Naive thymus-derived CD4-positive, alpha-beta T cell (primary cell): ENCODE measurements at regions not wholly inside any gene's neighbourhood (a gene's known extent, or its start where the extent isn't known, plus 50 kb on each side); places are given as distances from the start of the nearest gene placed in this dataset.
A peak's percentile ranks its signal among the peaks of the same experiment; 100 is the strongest.

Experiments used
- ATAC-seq: fragments of 150-1000 bp; cut with Tn5 transposase; 2 replicates; pipeline ENCODE4 v1.10.0; 2021; ENCODE audit warnings: mild to moderate bottlenecking, moderate library complexity
- CTCF ChIA-PET: fragments of 350-600 bp; sonication (Branson Sonifier 250); formaldehyde crosslinking; loops from one replicate; lab custom pipeline; 2021; ENCODE audit warnings: antibody characterized with exemption; lab: Charles Lee
- POLR2A ChIA-PET: fragments of 350-600 bp; sonication (Branson Sonifier 250); formaldehyde crosslinking; loops from one replicate; lab custom pipeline; 2021; ENCODE audit warnings: antibody characterized with exemption, inconsistent platforms; lab: Charles Lee
- DNase-seq, 9 donors: peaks; one replicate each; pipeline versions ENCODE4 v3.0.0 to v3.0.0-alpha.2; 2020 to 2022; ENCODE audit warnings: mixed read lengths in 1 of 9
- H3K27ac ChIP-seq: one replicate; pipeline ENCODE4 v1.7.0; 2013; ENCODE audit warnings: mild to moderate bottlenecking, low read depth, low read length, moderate library complexity
- H3K27me3 ChIP-seq, 2 donors: one replicate each; pipeline ENCODE4 v1.7.0; 2013; ENCODE audit warnings: low read length in 2 of 2, mild to moderate bottlenecking in 2 of 2, moderate library complexity in 2 of 2; ENCODE audit not compliant: control insufficient read depth in 2 of 2, insufficient read depth in 2 of 2
- H3K36me3 ChIP-seq, 3 experiments: 1 replicate in 2 of 3; 2 replicates in 1 of 3; pipeline ENCODE4 v1.7.0; 2013; ENCODE audit warnings: low read length in 3 of 3, mild to moderate bottlenecking in 3 of 3, moderate library complexity in 1 of 3; ENCODE audit not compliant: insufficient read depth in 3 of 3, control insufficient read depth in 2 of 3
- H3K4me1 ChIP-seq, 2 donors: one replicate each; pipeline ENCODE4 v1.7.0; 2013; ENCODE audit warnings: low read length in 2 of 2, mild to moderate bottlenecking in 2 of 2, moderate library complexity in 1 of 2; ENCODE audit not compliant: control insufficient read depth in 2 of 2, insufficient read depth in 2 of 2
- H3K4me3 ChIP-seq: 2 replicates; pipeline ENCODE4 v1.7.0; 2013; ENCODE audit warnings: mild to moderate bottlenecking, low read length
- H3K9me3 ChIP-seq, 3 experiments: 1 replicate in 2 of 3; 2 replicates in 1 of 3; pipeline ENCODE4 v1.7.0; 2013; ENCODE audit warnings: low read length in 3 of 3; ENCODE audit not compliant: control insufficient read depth in 2 of 3
- H3K27ac Mint-ChIP-seq, 9 donors: one replicate each; pipeline ENCODE4 v1.8.0; 2020 to 2022; ENCODE audit warnings: mixed read lengths in 9 of 9, mild to moderate bottlenecking in 8 of 9, moderate library complexity in 5 of 9, inconsistent platforms in 2 of 9
- H3K27me3 Mint-ChIP-seq, 5 donors: one replicate each; pipeline ENCODE4 v1.8.0; 2021 to 2022; ENCODE audit warnings: mixed read lengths in 5 of 5, mild to moderate bottlenecking in 1 of 5
- H3K36me3 Mint-ChIP-seq, 5 donors: one replicate each; pipeline ENCODE4 v1.8.0; 2020 to 2022; ENCODE audit warnings: mixed read lengths in 5 of 5, mild to moderate bottlenecking in 3 of 5, inconsistent platforms in 1 of 5
- H3K4me1 Mint-ChIP-seq, 7 donors: one replicate each; pipeline ENCODE4 v1.8.0; 2020 to 2022; ENCODE audit warnings: mixed read lengths in 7 of 7, mild to moderate bottlenecking in 3 of 7, inconsistent platforms in 1 of 7
- H3K4me3 Mint-ChIP-seq, 10 donors: one replicate each; pipeline ENCODE4 v1.8.0; 2020 to 2022; ENCODE audit warnings: mild to moderate bottlenecking in 10 of 10, mixed read lengths in 10 of 10, moderate library complexity in 6 of 10, inconsistent platforms in 2 of 10
- H3K9me3 Mint-ChIP-seq, 11 donors: one replicate each; pipeline ENCODE4 v1.8.0; 2020 to 2022; ENCODE audit warnings: mixed read lengths in 11 of 11, mild to moderate bottlenecking in 4 of 11, inconsistent platforms in 1 of 11, moderate library complexity in 1 of 11
- intact Hi-C, 2 donors: fragments of 100-400 bp; cut with micrococcal nuclease; formaldehyde crosslinking; loops; one replicate each; pipeline ENCODE4 v1.15.1; 2023

DNA sequence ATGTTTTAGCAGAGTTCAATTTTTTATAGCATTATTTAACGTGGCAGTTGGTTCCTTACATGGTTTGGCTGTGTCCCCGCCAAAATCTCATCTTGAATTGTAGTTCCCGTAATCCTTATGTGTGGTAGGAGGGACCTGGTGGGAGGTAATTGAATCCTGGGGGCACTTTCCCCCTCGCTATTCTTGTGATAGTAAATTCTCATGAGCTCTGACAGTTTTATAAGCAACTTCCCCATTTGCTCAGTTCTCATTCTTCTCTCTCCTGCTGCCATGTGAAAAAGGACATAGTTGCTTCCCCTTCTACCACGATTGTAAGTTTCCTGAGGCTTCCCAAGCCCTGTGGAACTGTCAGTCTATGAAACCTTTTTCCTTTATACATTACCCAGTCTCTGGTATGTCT is 329.5 kb downstream of the GRIA2 start:
- H3K27ac Mint-ChIP-seq: no peak overlapping the region
- Histone ChIP-seq H3K36me3 (no peaks in the 10 kb centered on the region), H3K27me3 (no peaks in the 10 kb centered on the region), H3K4me3 (no peak overlapping the region), H3K27ac (no peak overlapping the region), H3K4me1 (no peaks in the 10 kb centered on the region), H3K9me3 (no peaks in the 10 kb centered on the region)
- no peaks in the 10 kb centered on the region for H3K36me3 Mint-ChIP-seq
- peaks cover 0 to 20% (median 3%) of the 10 kb centered on the region in 11 donors for H3K9me3 Mint-ChIP-seq
- DNase-seq (no peak), ATAC-seq (no peak)
- H3K4me1 Mint-ChIP-seq: no peaks in the 10 kb centered on the region
- H3K27me3 Mint-ChIP-seq: no peaks in the 10 kb centered on the region
- intact Hi-C loops: no loop called here
- no peak overlapping the region for H3K4me3 Mint-ChIP-seq
- ChIA-PET POLR2A (no interaction called here), CTCF (no interaction called here)

DNA sequence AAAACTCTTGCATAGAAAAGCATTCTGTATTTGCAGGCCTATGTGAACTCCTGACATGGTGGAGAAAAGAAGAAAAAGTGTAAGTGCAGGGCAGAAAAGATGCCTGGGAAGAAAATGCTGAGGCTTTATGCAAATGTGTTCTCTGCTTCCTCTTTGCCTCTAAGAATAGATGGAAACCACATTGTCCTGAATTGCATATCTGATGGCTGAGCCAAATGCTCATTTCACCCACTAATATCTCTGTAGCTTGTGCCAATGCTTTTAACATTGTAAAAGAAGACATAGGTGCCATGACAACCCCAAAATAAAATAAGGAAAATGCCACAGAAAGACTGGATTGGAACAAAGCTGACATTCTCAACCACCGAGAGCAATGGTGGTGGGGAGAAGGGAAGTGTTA is 307.4 kb downstream of the GRIA2 start:
- no peak for DNase-seq
- ATAC-seq: no peak
- Histone ChIP-seq H3K27ac (no peak overlapping the region), H3K9me3 (peaks cover 0 to 18% (median 0%) of the 10 kb centered on the region in 3 experiments), H3K27me3 (no peaks in the 10 kb centered on the region), H3K4me1 (no peaks in the 10 kb centered on the region), H3K4me3 (no peak overlapping the region), H3K36me3 (no peaks in the 10 kb centered on the region)
- H3K9me3 Mint-ChIP-seq: peaks cover 10 to 45% (median 20%) of the 10 kb centered on the region in 11 donors
- H3K4me3 Mint-ChIP-seq: no peak overlapping the region
- H3K27ac Mint-ChIP-seq: no peak overlapping the region
- ChIA-PET POLR2A (no interaction called here), CTCF (no interaction called here)
- H3K36me3 Mint-ChIP-seq: peaks cover 0 to 3% (median 0%) of the 10 kb centered on the region in 5 donors
- H3K4me1 Mint-ChIP-seq: no peaks in the 10 kb centered on the region
- H3K27me3 Mint-ChIP-seq: no peaks in the 10 kb centered on the region
- intact Hi-C loops: no loop called here

GRCh38 chr4:157521906-157522305 is 301.4 kb downstream of the GRIA2 start:
- H3K4me1 Mint-ChIP-seq: no peaks in the 10 kb centered on the region
- POLR2A ChIA-PET: no interaction called here
- H3K9me3 Mint-ChIP-seq: peaks cover 2 to 24% (median 7%) of the 10 kb centered on the region in 11 donors

GRCh38 chr4:157514711-157515110 is 294.2 kb downstream of the GRIA2 start:
- Mint-ChIP-seq H3K4me3 (no peak overlapping the region), H3K27me3 (no peaks in the 10 kb centered on the region), H3K4me1 (no peaks in the 10 kb centered on the region), H3K9me3 (peaks cover 0 to 8% (median 2%) of the 10 kb centered on the region in 11 donors), H3K36me3 (no peaks in the 10 kb centered on the region), H3K27ac (no peak overlapping the region)
- no peaks in the 10 kb centered on the region for H3K36me3 ChIP-seq
- no peak overlapping the region for H3K27ac ChIP-seq
- DNase-seq (no peak), ATAC-seq (no peak)
- ChIA-PET CTCF (no interaction called here), POLR2A (no interaction called here)
- H3K4me1 ChIP-seq: no peaks in the 10 kb centered on the region
- H3K9me3 ChIP-seq: no peaks in the 10 kb centered on the region
- H3K4me3 ChIP-seq: no peak overlapping the region
- intact Hi-C loops: no loop called here
- H3K27me3 ChIP-seq: no peaks in the 10 kb centered on the region

More at GRCh38 chr4:157521906-157522305, 301.4 kb downstream of the GRIA2 start:
- Histone ChIP-seq H3K36me3 (no peaks in the 10 kb centered on the region), H3K27me3 (no peaks in the 10 kb centered on the region), H3K4me3 (no peak overlapping the region), H3K9me3 (no peaks in the 10 kb centered on the region), H3K27ac (no peak overlapping the region), H3K4me1 (no peaks in the 10 kb centered on the region)
- H3K4me3 Mint-ChIP-seq: no peak overlapping the region
- ATAC-seq (no peak), DNase-seq (no peak)
- CTCF ChIA-PET: no interaction called here
- H3K27me3 Mint-ChIP-seq: no peaks in the 10 kb centered on the region
- no peak overlapping the region for H3K27ac Mint-ChIP-seq
- intact Hi-C loops: no loop called here
- H3K36me3 Mint-ChIP-seq: peaks cover 0 to 3% (median 0%) of the 10 kb centered on the region in 5 donors

DNA sequence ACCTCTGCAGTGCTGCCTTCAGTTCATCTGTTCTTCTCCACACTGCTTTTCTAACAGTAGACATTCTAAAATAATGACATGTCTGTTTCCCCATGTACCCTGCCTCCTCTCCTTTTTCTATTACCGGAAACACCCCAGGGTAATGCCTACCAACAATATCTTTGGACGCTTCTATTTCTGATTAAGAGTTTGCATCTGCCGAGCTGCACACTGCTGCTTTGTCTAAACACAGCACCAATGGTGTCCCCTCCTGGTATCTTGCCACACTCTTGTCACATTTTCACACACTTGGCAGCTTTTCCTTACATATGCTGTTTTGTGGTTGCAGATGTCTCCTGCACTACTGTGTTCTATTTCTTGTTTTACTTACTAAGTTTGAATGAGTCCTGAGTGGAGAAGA is 288.8 kb downstream of the GRIA2 start:
- peak overlapping the region in 1 of 9 donors; percentile 59 for H3K27ac Mint-ChIP-seq
- Histone ChIP-seq H3K27me3 (no peaks in the 10 kb centered on the region), H3K4me1 (no peaks in the 10 kb centered on the region), H3K9me3 (no peaks in the 10 kb centered on the region), H3K4me3 (no peak overlapping the region), H3K36me3 (no peaks in the 10 kb centered on the region), H3K27ac (no peak overlapping the region)
- no peaks in the 10 kb centered on the region for H3K27me3 Mint-ChIP-seq
- CTCF ChIA-PET: no interaction called here
- H3K36me3 Mint-ChIP-seq: no peaks in the 10 kb centered on the region
- no peak for DNase-seq
- no peaks in the 10 kb centered on the region for H3K4me1 Mint-ChIP-seq
- intact Hi-C loops: no loop called here
- H3K9me3 Mint-ChIP-seq: peaks cover 0 to 16% (median 1%) of the 10 kb centered on the region in 11 donors
- no peak overlapping the region for H3K4me3 Mint-ChIP-seq
- no peak for ATAC-seq
- POLR2A ChIA-PET: no interaction called here

DNA sequence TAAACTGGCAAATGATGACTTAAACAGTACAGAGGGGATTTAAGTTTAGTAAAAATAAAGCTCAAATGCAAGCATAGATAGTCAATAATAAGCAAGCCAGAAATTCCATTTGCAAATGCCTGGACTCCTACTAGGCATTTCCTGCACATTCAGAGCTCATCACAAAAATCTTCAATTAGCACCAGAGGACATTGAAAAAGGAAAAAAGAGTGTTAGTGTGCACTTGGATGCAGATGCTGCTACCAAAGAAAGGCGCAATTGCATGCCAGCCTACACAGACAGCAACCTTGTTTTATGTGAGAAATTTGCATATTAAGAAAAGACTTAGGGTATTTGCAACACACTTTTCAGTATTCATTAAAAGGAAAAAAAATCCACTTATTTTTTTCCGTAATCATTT is 282.1 kb downstream of the GRIA2 start:
- no peaks in the 10 kb centered on the region for H3K27me3 Mint-ChIP-seq
- H3K4me1 ChIP-seq: no peaks in the 10 kb centered on the region
- no peak overlapping the region for H3K4me3 ChIP-seq
- no peaks in the 10 kb centered on the region for H3K36me3 Mint-ChIP-seq
- intact Hi-C loops: no loop called here
- no peak overlapping the region for H3K27ac ChIP-seq
- peaks cover 0 to 9% (median 5%) of the 10 kb centered on the region in 11 donors for H3K9me3 Mint-ChIP-seq
- DNase-seq (no peak), ATAC-seq (no peak)
- CTCF ChIA-PET: no interaction called here
- H3K27me3 ChIP-seq: no peaks in the 10 kb centered on the region
- no peak overlapping the region for H3K4me3 Mint-ChIP-seq
- POLR2A ChIA-PET: no interaction called here
- no peaks in the 10 kb centered on the region for H3K36me3 ChIP-seq
- no peaks in the 10 kb centered on the region for H3K9me3 ChIP-seq
- H3K4me1 Mint-ChIP-seq: no peaks in the 10 kb centered on the region
- H3K27ac Mint-ChIP-seq: no peak overlapping the region

GRCh38 chr4:157459785-157460184 is 239.3 kb downstream of the GRIA2 start:
- ChIA-PET CTCF (interaction anchor here (0.7 kb wide), 1 partner anchor 1056 kb away, joined by 3 read pairs; no protein-coding TSS in a partner anchor), POLR2A (no interaction called here)
- peaks cover 0 to 30% (median 4%) of the 10 kb centered on the region in 11 donors for H3K9me3 Mint-ChIP-seq
- DNase-seq (no peak), ATAC-seq (no peak)
- no peaks in the 10 kb centered on the region for H3K36me3 ChIP-seq
- H3K4me3 Mint-ChIP-seq: no peak overlapping the region
- no peaks in the 10 kb centered on the region for H3K9me3 ChIP-seq
- no peaks in the 10 kb centered on the region for H3K27me3 Mint-ChIP-seq
- no peaks in the 10 kb centered on the region for H3K36me3 Mint-ChIP-seq
- no peak overlapping the region for H3K27ac Mint-ChIP-seq
- no peaks in the 10 kb centered on the region for H3K4me1 Mint-ChIP-seq
- H3K4me3 ChIP-seq: no peak overlapping the region
- H3K27ac ChIP-seq: no peak overlapping the region
- intact Hi-C loops: no loop called here
- no peaks in the 10 kb centered on the region for H3K27me3 ChIP-seq
- no peaks in the 10 kb centered on the region for H3K4me1 ChIP-seq
